SK-N-MC (cell line): ENCODE measurements at regions not wholly inside any gene's neighbourhood (a gene's known extent, or its start where the extent isn't known, plus 50 kb on each side); places are given as distances from the start of the nearest gene placed in this dataset.

Experiments used
- DNase-seq: peaks from one replicate; pipeline ENCODE4 v3.0.0-alpha.2; 2011; ENCODE audit warnings: low read depth, low spot score
- H3K27ac ChIP-seq: fragments of 200-600 bp; sonication (generic); 2 replicates; pipeline ENCODE4 v1.5.1; 2016; ENCODE audit warnings: mixed run types
- H3K36me3 ChIP-seq: fragments of 200-600 bp; sonication (generic); 2 replicates; pipeline ENCODE4 v1.6.1; 2017; ENCODE audit warnings: antibody characterized with exemption, low read length, mixed read lengths; ENCODE audit not compliant: insufficient read depth
- H3K4me3 ChIP-seq: fragments of 200-600 bp; sonication (generic); 2 replicates; pipeline ENCODE4 v1.5.1; 2016
- H3K9ac ChIP-seq: fragments of 200-600 bp; sonication (generic); 2 replicates; pipeline ENCODE4 v1.8.0; 2017; ENCODE audit warnings: mixed run types, mixed read lengths; ENCODE audit not compliant: insufficient read length
- H3K9me3 ChIP-seq: fragments of 200-600 bp; sonication (generic); 2 replicates; pipeline ENCODE4 v1.6.1; 2017; ENCODE audit warnings: low read depth, mild to moderate bottlenecking, antibody characterized with exemption, low read length, moderate library complexity, mixed read lengths
- EZH2 ChIP-seq: fragments of 200-600 bp; sonication (generic); IDR thresholded peaks from one replicate; pipeline ENCODE4 v1.6.1; 2017; ENCODE audit warnings: antibody characterized with exemption
- FOXP2 ChIP-seq: optimal IDR thresholded peaks from 2 replicates; pipeline ENCODE3; 2011; ENCODE audit warnings: mild to moderate bottlenecking, moderate library complexity; ENCODE audit not compliant: insufficient read depth; ENCODE audit errors: extremely low read length, control extremely low read depth
- POLR2AphosphoS5 ChIP-seq: IDR thresholded peaks from 2 replicates; pipeline ENCODE4 v1.6.1; 2012; ENCODE audit warnings: mild to moderate bottlenecking, low read depth, low read length, borderline replicate concordance

- Histone ChIP-seq H3K9me3 (no peaks in the 10 kb centered on the region), H3K27ac (no peak overlapping the region), H3K4me3 (no peak overlapping the region), H3K9ac (no peak overlapping the region), H3K36me3 (no peaks in the 10 kb centered on the region)
- no peak for DNase-seq
- TF ChIP-seq FOXP2: no peak
Measured at GRCh38 chr5:125597338-125597737, 825.9 kb upstream of the GRAMD2B start.

- H3K27ac ChIP-seq: no peak overlapping the region
- TF ChIP-seq POLR2AphosphoS5 (no peak), FOXP2 (no peak), EZH2 (no peak)
- no peaks in the 10 kb centered on the region for H3K36me3 ChIP-seq
- DNase-seq: no peak
- H3K4me3 ChIP-seq: no peak overlapping the region
- no peaks in the 10 kb centered on the region for H3K9me3 ChIP-seq
- H3K9ac ChIP-seq: no peak overlapping the region
Measured at GRCh38 chr5:125600559-125600958, 822.6 kb upstream of the GRAMD2B start.

- no peak for DNase-seq
- TF ChIP-seq FOXP2 (no peak), POLR2AphosphoS5 (no peak), EZH2 (no peak)
Measured at GRCh38 chr5:125602184-125602583, 821.0 kb upstream of the GRAMD2B start.

GRCh38 chr5:125603321-125603720 lies 819.9 kb upstream of the GRAMD2B start:
- H3K4me3 ChIP-seq: no peak overlapping the region
- no peak overlapping the region for H3K27ac ChIP-seq
- no peak overlapping the region for H3K9ac ChIP-seq
- TF ChIP-seq FOXP2 (no peak), POLR2AphosphoS5 (no peak), EZH2 (no peak)
- no peaks in the 10 kb centered on the region for H3K9me3 ChIP-seq
- no peak for DNase-seq
- H3K36me3 ChIP-seq: no peaks in the 10 kb centered on the region

More at GRCh38 chr5:125602184-125602583, 821.0 kb upstream of the GRAMD2B start:
- H3K9me3 ChIP-seq: no peaks in the 10 kb centered on the region
- no peak overlapping the region for H3K27ac ChIP-seq
- no peak overlapping the region for H3K9ac ChIP-seq
- no peaks in the 10 kb centered on the region for H3K36me3 ChIP-seq
- no peak overlapping the region for H3K4me3 ChIP-seq

- TF ChIP-seq FOXP2 (no peak), EZH2 (no peak), POLR2AphosphoS5 (no peak)
- Histone ChIP-seq H3K9ac (no peak overlapping the region), H3K36me3 (no peaks in the 10 kb centered on the region), H3K9me3 (no peaks in the 10 kb centered on the region), H3K27ac (no peak overlapping the region), H3K4me3 (no peak overlapping the region)
- DNase-seq: no peak
Measured at GRCh38 chr5:125604104-125604503, 819.1 kb upstream of the GRAMD2B start.

GRCh38 chr5:125607018-125607417 lies 816.2 kb upstream of the GRAMD2B start:
- Histone ChIP-seq H3K9me3 (no peaks in the 10 kb centered on the region), H3K4me3 (no peak overlapping the region), H3K27ac (no peak overlapping the region), H3K36me3 (no peaks in the 10 kb centered on the region), H3K9ac (no peak overlapping the region)
- DNase-seq: no peak
- TF ChIP-seq EZH2 (no peak), FOXP2 (no peak)

- no peak overlapping the region for H3K27ac ChIP-seq
- no peak for DNase-seq
- no peaks in the 10 kb centered on the region for H3K36me3 ChIP-seq
- H3K4me3 ChIP-seq: no peak overlapping the region
- H3K9ac ChIP-seq: no peak overlapping the region
- TF ChIP-seq FOXP2: no peak
- no peak for TF ChIP-seq POLR2AphosphoS5
- no peak for TF ChIP-seq EZH2
- H3K9me3 ChIP-seq: no peaks in the 10 kb centered on the region
Measured at GRCh38 chr5:125609011-125609410, 814.2 kb upstream of the GRAMD2B start.

GRCh38 chr5:125610892-125611291 lies 812.3 kb upstream of the GRAMD2B start:
- DNase-seq: no peak
- H3K9ac ChIP-seq: no peak overlapping the region
- H3K9me3 ChIP-seq: no peaks in the 10 kb centered on the region
- TF ChIP-seq POLR2AphosphoS5 (no peak), FOXP2 (no peak), EZH2 (no peak)
- no peak overlapping the region for H3K27ac ChIP-seq
- no peaks in the 10 kb centered on the region for H3K36me3 ChIP-seq
- H3K4me3 ChIP-seq: no peak overlapping the region

- TF ChIP-seq POLR2AphosphoS5 (no peak), FOXP2 (no peak), EZH2 (no peak)
- H3K9ac ChIP-seq: no peak overlapping the region
- no peaks in the 10 kb centered on the region for H3K9me3 ChIP-seq
- H3K4me3 ChIP-seq: no peak overlapping the region
- no peak for DNase-seq
- no peak overlapping the region for H3K27ac ChIP-seq
- H3K36me3 ChIP-seq: no peaks in the 10 kb centered on the region
Measured at GRCh38 chr5:125611541-125611940, 811.7 kb upstream of the GRAMD2B start.

GRCh38 chr5:125612181-125612721 lies 811.0 kb upstream of the GRAMD2B start:
- Histone ChIP-seq H3K36me3 (no peaks in the 10 kb centered on the region), H3K4me3 (no peak overlapping the region), H3K9me3 (no peaks in the 10 kb centered on the region), H3K27ac (no peak overlapping the region), H3K9ac (no peak overlapping the region)
- DNase-seq: no peak
- TF ChIP-seq EZH2: no peak
- no peak for TF ChIP-seq POLR2AphosphoS5
- TF ChIP-seq FOXP2: no peak
